ENCODE measurements at regions not wholly inside any gene's neighbourhood (a gene's known extent, or its start where the extent isn't known, plus 50 kb on each side); places are given as distances from the start of the nearest gene placed in this dataset.
"Not testable (repeated sequence)": the region's sequence is repeated elsewhere in the genome, so short reads cannot be mapped to it uniquely, and the experiment has no call there.

- peaks cover 0 to 5% (median 0%) of the 10 kb centered on the region in 7 donors for H3K9me3 Mint-ChIP-seq
- DNase-seq = no peak
These were observed 179.2 kb downstream of the KCNS3 start for GRCh38 chr2:18057657-18058056.

GRCh38 chr2:18055290-18055689, 176.8 kb downstream of the KCNS3 start:
- Mint-ChIP-seq H3K36me3 (no peaks in the 10 kb centered on the region), H3K27me3 (peaks cover 8 to 30% (median 26%) of the 10 kb centered on the region in 3 donors), H3K27ac (no peak overlapping the region), H3K9me3 (peaks cover 0 to 4% (median 0%) of the 10 kb centered on the region in 7 donors), H3K4me3 (no peak overlapping the region), H3K4me1 (no peaks in the 10 kb centered on the region)
- ATAC-seq (ENCODE audit: low read depth in 2 of 2) = no peak
- no peak for DNase-seq

More at GRCh38 chr2:18057657-18058056, 179.2 kb downstream of the KCNS3 start:
- ATAC-seq (ENCODE audit: low read depth in 2 of 2) = no peak
- Mint-ChIP-seq H3K4me1 (no peaks in the 10 kb centered on the region), H3K27ac (no peak overlapping the region), H3K27me3 (peaks cover 6 to 21% (median 10%) of the 10 kb centered on the region in 3 donors), H3K36me3 (no peaks in the 10 kb centered on the region), H3K4me3 (no peak overlapping the region)

DNA sequence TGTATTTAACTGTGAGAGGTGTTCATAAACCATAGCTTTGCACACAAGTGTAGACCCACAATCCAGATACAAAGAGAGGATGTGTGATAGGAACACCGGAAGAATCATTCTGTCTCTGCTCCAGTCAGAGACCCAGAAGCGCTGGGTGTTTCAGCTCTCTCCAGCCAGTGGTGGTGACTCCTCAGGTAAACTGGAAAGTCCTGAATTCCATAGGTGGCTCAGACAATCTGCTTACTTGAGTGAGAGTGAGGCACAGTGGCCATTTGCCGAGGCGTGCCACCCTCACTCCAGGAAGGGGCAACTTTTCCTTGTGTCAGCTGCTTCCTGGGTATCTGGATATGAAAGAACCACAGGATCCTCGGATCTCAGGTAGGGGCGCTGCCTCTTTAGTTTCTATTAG, 171.5 kb downstream of the KCNS3 start:
- Mint-ChIP-seq H3K27ac (no peak overlapping the region), H3K36me3 (no peaks in the 10 kb centered on the region), H3K9me3 (peaks cover 0 to 2% (median 0%) of the 10 kb centered on the region in 7 donors), H3K4me1 (no peaks in the 10 kb centered on the region), H3K27me3 (peaks cover 27 to 35% (median 30%) of the 10 kb centered on the region in 3 donors), H3K4me3 (no peak overlapping the region)
- no peak for ATAC-seq (ENCODE audit: low read depth in 2 of 2)
- DNase-seq = no peak

DNA sequence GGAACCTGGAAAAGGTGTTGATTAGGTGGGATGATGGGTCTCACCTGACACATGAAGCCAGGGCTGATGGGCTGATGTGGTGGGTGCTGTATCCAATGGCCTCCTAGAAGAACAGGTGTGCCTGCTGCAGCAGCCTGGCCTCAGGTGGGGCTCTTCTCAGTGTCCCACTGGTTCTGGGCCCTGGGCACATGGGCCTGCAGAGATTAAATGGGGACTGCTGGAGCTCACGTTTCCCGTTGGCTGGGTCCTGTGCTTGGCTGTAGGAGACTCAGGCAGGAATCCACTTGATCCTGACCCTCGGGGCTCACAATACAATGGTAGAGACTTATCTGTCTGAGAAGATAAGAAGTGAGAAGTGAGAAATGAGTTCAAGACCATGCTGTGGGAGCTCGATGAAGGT, 170.9 kb downstream of the KCNS3 start:
- no peaks in the 10 kb centered on the region for H3K4me1 Mint-ChIP-seq
- peaks cover 0 to 2% (median 0%) of the 10 kb centered on the region in 7 donors for H3K9me3 Mint-ChIP-seq
- H3K36me3 Mint-ChIP-seq = no peaks in the 10 kb centered on the region
- H3K4me3 Mint-ChIP-seq = peak overlapping the region in 1 of 8 donors; percentile 37
- no peak overlapping the region for H3K27ac Mint-ChIP-seq
- H3K27me3 Mint-ChIP-seq = peaks cover 24 to 31% (median 27%) of the 10 kb centered on the region in 3 donors
- ATAC-seq (ENCODE audit: low read depth in 2 of 2) (no peak), DNase-seq (no peak)

GRCh38 chr2:18047896-18048657, 169.6 kb downstream of the KCNS3 start:
- H3K36me3 Mint-ChIP-seq = no peaks in the 10 kb centered on the region
- H3K27ac Mint-ChIP-seq = no peak overlapping the region
- no peak overlapping the region for H3K4me3 Mint-ChIP-seq
- peaks cover 0 to 2% (median 0%) of the 10 kb centered on the region in 7 donors for H3K9me3 Mint-ChIP-seq
- DNase-seq (no peak), ATAC-seq (ENCODE audit: low read depth in 2 of 2) (no peak)
- peaks cover 22 to 31% (median 27%) of the 10 kb centered on the region in 3 donors for H3K27me3 Mint-ChIP-seq
- H3K4me1 Mint-ChIP-seq = no peaks in the 10 kb centered on the region

GRCh38 chr2:18047213-18047611, 168.7 kb downstream of the KCNS3 start:
- peaks cover 0 to 2% (median 0%) of the 10 kb centered on the region in 7 donors for H3K9me3 Mint-ChIP-seq
- H3K27me3 Mint-ChIP-seq = peaks cover 22 to 31% (median 25%) of the 10 kb centered on the region in 3 donors
- H3K36me3 Mint-ChIP-seq = no peaks in the 10 kb centered on the region
- H3K27ac Mint-ChIP-seq = no peak overlapping the region
- ATAC-seq (ENCODE audit: low read depth in 2 of 2) (no peak), DNase-seq (no peak)
- H3K4me3 Mint-ChIP-seq = no peak overlapping the region
- no peaks in the 10 kb centered on the region for H3K4me1 Mint-ChIP-seq

DNA sequence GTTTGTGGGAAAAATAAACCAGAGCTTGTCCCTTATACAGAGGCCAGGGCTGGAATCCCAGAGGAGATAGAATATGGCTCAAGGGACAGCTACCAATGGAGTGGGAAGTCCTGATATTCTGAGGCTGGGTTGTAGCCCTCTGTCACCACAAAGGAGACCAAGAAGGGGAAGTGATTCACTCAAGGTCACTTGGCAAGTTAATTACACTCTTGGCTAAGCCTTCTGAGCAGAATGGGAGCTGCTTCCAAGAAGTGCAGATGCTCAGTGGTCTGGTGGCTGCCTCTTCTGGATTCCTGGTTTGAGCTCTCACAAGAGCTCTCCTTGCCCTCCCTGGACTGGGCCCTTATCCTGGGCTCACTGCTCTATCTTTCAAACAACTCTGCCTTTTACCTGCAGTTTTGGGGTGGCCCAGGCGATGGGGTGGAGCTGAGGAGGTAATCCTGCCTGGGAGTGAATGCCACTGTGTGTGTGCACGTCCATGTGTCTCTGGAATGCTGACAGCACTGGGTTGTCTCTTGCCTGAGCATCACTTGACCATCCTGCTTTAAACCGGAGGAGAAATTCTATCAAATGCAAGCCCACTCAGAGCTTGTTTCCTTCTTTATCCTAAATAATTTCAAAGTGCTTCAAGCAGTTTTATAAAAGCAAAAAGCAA, 168.2 kb downstream of the KCNS3 start:
- no peaks in the 10 kb centered on the region for H3K4me1 Mint-ChIP-seq
- no peak for DNase-seq
- H3K4me3 Mint-ChIP-seq = no peak overlapping the region
- H3K9me3 Mint-ChIP-seq = peaks cover 0 to 2% (median 0%) of the 10 kb centered on the region in 7 donors
- H3K36me3 Mint-ChIP-seq = no peaks in the 10 kb centered on the region
- no peak overlapping the region for H3K27ac Mint-ChIP-seq
- no peak for ATAC-seq (ENCODE audit: low read depth in 2 of 2)
- peaks cover 22 to 29% (median 25%) of the 10 kb centered on the region in 3 donors for H3K27me3 Mint-ChIP-seq

DNA sequence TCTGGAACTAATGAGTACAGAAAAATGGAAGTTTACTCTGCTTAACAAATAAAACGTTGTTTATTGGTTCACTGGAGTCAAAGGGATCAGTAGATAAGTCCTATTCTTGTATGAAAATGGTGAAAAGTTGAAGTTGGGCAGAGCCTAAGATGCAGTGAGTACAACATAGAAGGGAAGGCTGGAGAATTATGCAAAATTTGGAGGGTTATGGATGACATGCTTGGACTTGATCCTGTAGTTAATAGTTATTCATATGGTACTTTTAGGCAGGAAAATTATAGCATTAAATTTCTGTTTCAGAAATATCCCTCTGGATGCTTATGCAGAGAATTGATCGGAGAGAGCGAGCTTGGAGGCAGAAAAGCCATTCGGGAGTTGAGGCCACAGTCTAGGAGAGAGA, 167.6 kb downstream of the KCNS3 start:
- peaks cover 0 to 2% (median 0%) of the 10 kb centered on the region in 7 donors for H3K9me3 Mint-ChIP-seq
- peaks cover 20 to 22% (median 22%) of the 10 kb centered on the region in 3 donors for H3K27me3 Mint-ChIP-seq
- no peaks in the 10 kb centered on the region for H3K4me1 Mint-ChIP-seq
- H3K36me3 Mint-ChIP-seq = no peaks in the 10 kb centered on the region
- no peak overlapping the region for H3K27ac Mint-ChIP-seq
- no peak for ATAC-seq (ENCODE audit: low read depth in 2 of 2)
- DNase-seq = no peak
- H3K4me3 Mint-ChIP-seq = no peak overlapping the region

DNA sequence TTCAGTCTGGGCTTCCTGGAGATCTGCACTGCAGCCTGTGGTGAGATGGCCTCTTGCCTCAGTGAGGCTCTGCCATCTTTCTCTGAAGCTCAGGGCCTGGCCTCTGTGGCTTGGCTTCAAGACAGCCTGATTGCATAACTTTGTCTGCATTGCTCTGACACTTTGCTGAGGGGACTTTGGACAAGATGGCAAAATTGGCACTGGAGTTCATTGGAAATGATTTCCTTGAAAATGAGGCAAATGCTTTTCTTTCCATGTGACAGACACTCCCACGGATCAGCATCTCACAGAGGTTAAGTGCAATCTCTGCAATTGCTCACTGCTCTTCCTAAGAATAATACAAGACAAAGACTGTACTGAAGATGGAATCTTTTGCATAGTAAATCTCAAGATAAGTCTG, 166.8 kb downstream of the KCNS3 start:
- Mint-ChIP-seq H3K27ac (no peak overlapping the region), H3K27me3 (peaks cover 16 to 22% (median 20%) of the 10 kb centered on the region in 3 donors), H3K9me3 (peaks cover 0 to 4% (median 0%) of the 10 kb centered on the region in 7 donors), H3K4me3 (no peak overlapping the region), H3K4me1 (no peaks in the 10 kb centered on the region), H3K36me3 (no peaks in the 10 kb centered on the region)
- ATAC-seq (ENCODE audit: low read depth in 2 of 2) = no peak
- DNase-seq = no peak

DNA sequence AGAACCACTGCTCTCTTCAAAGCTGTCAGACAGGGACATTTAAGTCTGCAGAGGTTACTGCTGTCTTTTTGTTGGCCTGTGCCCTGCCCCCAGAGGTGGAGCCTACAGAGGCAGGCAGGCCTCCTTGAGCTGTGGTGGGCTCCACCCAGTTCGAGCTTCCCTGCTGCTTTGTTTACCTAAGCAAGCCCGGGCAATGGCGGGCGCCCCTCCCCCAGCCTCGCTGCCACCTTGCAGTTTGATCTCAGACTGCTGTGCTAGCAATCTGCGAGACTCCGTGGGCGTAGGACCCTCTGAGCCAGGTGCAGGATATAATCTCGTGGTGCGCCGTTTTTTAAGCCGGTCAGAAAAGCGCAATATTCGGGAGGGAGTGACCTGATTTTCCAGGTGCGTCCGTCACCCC, 138.9 kb downstream of the KCNS3 start:
- Mint-ChIP-seq H3K9me3 (peaks cover 10 to 39% (median 23%) of the 10 kb centered on the region in 7 donors), H3K27me3 (peaks cover 5 to 24% (median 19%) of the 10 kb centered on the region in 3 donors), H3K36me3 (peaks cover under 1 to 11% of the 10 kb centered on the region in 2 donors)
- not testable (repeated sequence) for DNase-seq; H3K4me3 Mint-ChIP-seq; H3K4me1 Mint-ChIP-seq; ATAC-seq (ENCODE audit: low read depth in 2 of 2); H3K27ac Mint-ChIP-seq

- DNase-seq (no peak), ATAC-seq (ENCODE audit: low read depth in 2 of 2) (no peak)
- Mint-ChIP-seq H3K4me1 (no peaks in the 10 kb centered on the region), H3K9me3 (peaks cover 7 to 22% (median 11%) of the 10 kb centered on the region in 7 donors), H3K27me3 (peaks cover 4 to 10% (median 5%) of the 10 kb centered on the region in 3 donors), H3K4me3 (no peak overlapping the region), H3K36me3 (peaks cover 0 to 7% of the 10 kb centered on the region in 2 donors), H3K27ac (no peak overlapping the region)
These were observed 131.4 kb downstream of the KCNS3 start for GRCh38 chr2:18009891-18010290.

DNA sequence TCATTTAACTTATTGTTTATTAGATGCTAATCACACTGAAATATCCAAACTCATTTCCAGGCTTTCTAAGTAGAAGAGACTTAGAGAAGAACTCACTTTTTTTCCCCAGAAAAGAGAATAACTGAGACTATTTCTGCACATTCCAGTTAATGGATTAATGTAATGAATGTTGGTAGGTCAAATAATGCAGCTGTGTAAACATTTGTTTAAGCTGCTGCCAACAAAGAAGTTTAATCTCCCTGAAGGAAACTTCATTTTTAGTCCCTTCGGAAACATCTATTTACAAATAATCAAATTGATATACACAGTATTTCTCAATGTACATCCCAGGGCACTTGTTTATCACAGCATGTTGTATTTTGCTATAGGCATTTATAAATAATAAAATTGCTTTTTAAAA, 126.9 kb downstream of the KCNS3 start:
- no peak for ATAC-seq (ENCODE audit: low read depth in 2 of 2)
- H3K9me3 Mint-ChIP-seq = peaks cover 11 to 37% (median 16%) of the 10 kb centered on the region in 7 donors
- H3K4me3 Mint-ChIP-seq = no peak overlapping the region
- no peaks in the 10 kb centered on the region for H3K4me1 Mint-ChIP-seq
- no peak for DNase-seq
- H3K27ac Mint-ChIP-seq = no peak overlapping the region
- H3K36me3 Mint-ChIP-seq = peaks cover 0 to 7% of the 10 kb centered on the region in 2 donors
- H3K27me3 Mint-ChIP-seq = peaks cover 4 to 16% (median 5%) of the 10 kb centered on the region in 3 donors

DNA sequence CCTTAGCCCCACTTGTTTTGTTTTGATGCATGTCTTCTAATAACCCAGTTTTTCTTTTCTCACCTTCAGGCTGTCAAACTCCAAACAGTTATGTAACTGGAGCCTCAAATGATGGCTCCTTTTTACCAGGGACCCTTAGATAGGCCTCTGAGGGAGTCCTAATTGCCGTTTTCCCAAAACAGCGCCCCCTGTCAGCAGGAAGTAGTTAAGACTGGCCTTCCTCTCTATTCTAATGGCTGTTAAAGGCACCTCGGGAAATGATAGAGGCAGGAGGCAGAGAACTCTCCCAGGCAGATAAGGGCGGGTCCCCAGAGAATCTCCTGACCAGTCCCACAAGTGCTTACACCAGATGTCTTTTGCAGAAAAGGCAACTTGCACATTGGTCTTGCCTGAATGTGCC, 123.2 kb downstream of the KCNS3 start:
- H3K4me1 Mint-ChIP-seq = no peaks in the 10 kb centered on the region
- no peak overlapping the region for H3K4me3 Mint-ChIP-seq
- peaks cover 0 to 16% (median 10%) of the 10 kb centered on the region in 3 donors for H3K27me3 Mint-ChIP-seq
- ATAC-seq (ENCODE audit: low read depth in 2 of 2) (no peak), DNase-seq (no peak)
- no peak overlapping the region for H3K27ac Mint-ChIP-seq
- no peaks in the 10 kb centered on the region for H3K36me3 Mint-ChIP-seq
- H3K9me3 Mint-ChIP-seq = peaks cover 12 to 56% (median 20%) of the 10 kb centered on the region in 7 donors

DNA sequence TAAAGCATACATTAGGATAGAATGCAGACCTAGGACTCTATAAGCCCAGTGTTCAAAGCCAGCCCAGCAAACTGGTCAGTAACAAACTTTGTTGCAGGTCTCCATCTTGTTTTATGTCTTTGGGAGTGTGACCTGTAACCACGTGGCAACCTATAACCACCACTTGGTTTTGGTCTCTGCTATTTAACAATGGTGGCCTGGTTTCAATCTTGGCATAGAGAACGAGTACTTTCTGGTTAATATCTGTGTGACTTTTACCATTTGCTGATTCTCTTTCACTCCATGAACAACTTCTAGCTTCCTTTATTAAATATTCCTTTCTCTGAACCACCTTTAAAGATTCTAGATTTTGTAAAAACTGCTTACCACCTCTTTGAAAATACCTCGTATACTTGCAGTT, 118.5 kb downstream of the KCNS3 start:
- H3K4me3 Mint-ChIP-seq = no peak overlapping the region
- no peaks in the 10 kb centered on the region for H3K36me3 Mint-ChIP-seq
- H3K9me3 Mint-ChIP-seq = peaks cover 4 to 51% (median 29%) of the 10 kb centered on the region in 7 donors
- H3K27me3 Mint-ChIP-seq = peaks cover 0 to 15% (median 4%) of the 10 kb centered on the region in 3 donors
- H3K27ac Mint-ChIP-seq = no peak overlapping the region
- no peaks in the 10 kb centered on the region for H3K4me1 Mint-ChIP-seq
- no peak for DNase-seq
- no peak for ATAC-seq (ENCODE audit: low read depth in 2 of 2)

All from naive B cell (primary cell).